ENCODE measurements at regions not wholly inside any gene's neighbourhood (a gene's known extent, or its start where the extent isn't known, plus 50 kb on each side); places are given as distances from the start of the nearest gene placed in this dataset.

DNA sequence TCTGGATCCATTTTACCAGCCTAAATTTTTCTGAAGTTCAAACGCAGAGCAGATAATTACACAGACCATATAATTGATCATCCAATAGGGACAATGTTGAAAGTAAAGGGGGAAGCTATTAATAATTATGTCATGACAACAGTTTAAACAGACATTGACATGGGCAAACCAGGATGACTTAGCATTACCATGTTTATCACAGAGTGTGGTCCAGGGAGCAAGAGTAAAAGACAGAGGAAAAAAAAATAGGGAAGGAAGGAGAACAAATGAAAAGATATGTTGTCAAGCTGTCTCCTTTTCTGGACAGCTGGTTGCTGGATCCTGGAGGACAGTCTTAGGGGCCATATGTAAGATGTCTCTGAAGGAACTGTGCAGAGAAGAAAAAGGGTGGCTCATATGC lies 69.4 kb upstream of the FBXL4 start:
- TF ChIP-seq, protein P1, sequence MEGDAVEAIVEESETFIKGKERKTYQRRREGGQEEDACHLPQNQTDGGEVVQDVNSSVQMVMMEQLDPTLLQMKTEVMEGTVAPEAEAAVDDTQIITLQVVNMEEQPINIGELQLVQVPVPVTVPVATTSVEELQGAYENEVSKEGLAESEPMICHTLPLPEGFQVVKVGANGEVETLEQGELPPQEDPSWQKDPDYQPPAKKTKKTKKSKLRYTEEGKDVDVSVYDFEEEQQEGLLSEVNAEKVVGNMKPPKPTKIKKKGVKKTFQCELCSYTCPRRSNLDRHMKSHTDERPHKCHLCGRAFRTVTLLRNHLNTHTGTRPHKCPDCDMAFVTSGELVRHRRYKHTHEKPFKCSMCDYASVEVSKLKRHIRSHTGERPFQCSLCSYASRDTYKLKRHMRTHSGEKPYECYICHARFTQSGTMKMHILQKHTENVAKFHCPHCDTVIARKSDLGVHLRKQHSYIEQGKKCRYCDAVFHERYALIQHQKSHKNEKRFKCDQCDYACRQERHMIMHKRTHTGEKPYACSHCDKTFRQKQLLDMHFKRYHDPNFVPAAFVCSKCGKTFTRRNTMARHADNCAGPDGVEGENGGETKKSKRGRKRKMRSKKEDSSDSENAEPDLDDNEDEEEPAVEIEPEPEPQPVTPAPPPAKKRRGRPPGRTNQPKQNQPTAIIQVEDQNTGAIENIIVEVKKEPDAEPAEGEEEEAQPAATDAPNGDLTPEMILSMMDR (IDR thresholded peaks at IDR 0.05) = no peak
- TF ChIP-seq POLR2AphosphoS5 (IDR thresholded peaks at IDR 0.05) (no peak), POLR2A (IDR thresholded peaks at IDR 0.05) (no peak)
